ENCODE measurements at regions not wholly inside any gene's neighbourhood (a gene's known extent, or its start where the extent isn't known, plus 50 kb on each side); places are given as distances from the start of the nearest gene placed in this dataset.

- no peak overlapping the region for H3K9ac ChIP-seq
- no peak for TF ChIP-seq CTCF (IDR thresholded peaks at IDR 0.05)
- no peak overlapping the region for H3K27ac ChIP-seq
- no peaks in the 10 kb centered on the region for H3K27me3 ChIP-seq (ENCODE audit: control insufficient read depth, insufficient read depth, low read length)
- no peaks in the 10 kb centered on the region for H3K9me3 ChIP-seq (ENCODE audit: control insufficient read depth, low read length)
- H3K36me3 ChIP-seq (ENCODE audit: control insufficient read depth, insufficient read depth, low read length) = no peaks in the 10 kb centered on the region
- H3K4me2 ChIP-seq (ENCODE audit: low read length) = no peak overlapping the region
- no peaks in the 10 kb centered on the region for H3K79me2 ChIP-seq
- no peak overlapping the region for H2AFZ ChIP-seq
- H3K4me3 ChIP-seq (ENCODE audit: low read depth, low read length) = no peak overlapping the region
- no peaks in the 10 kb centered on the region for H3K4me1 ChIP-seq
These were observed 56.1 kb upstream of the DMRTB1 start for GRCh38 chr1:53402891-53403655.

GRCh38 chr1:53405737-53406136, 53.5 kb upstream of the DMRTB1 start:
- Histone ChIP-seq H3K36me3 (ENCODE audit: control insufficient read depth, insufficient read depth, low read length) (no peaks in the 10 kb centered on the region), H3K9ac (no peak overlapping the region), H3K27ac (no peak overlapping the region), H3K4me1 (no peaks in the 10 kb centered on the region), H3K27me3 (ENCODE audit: control insufficient read depth, insufficient read depth, low read length) (no peaks in the 10 kb centered on the region), H3K4me2 (ENCODE audit: low read length) (no peak overlapping the region), H3K4me3 (ENCODE audit: low read depth, low read length) (no peak overlapping the region), H2AFZ (no peak overlapping the region), H3K79me2 (no peaks in the 10 kb centered on the region), H3K9me3 (ENCODE audit: control insufficient read depth, low read length) (no peaks in the 10 kb centered on the region)
- TF ChIP-seq CTCF (IDR thresholded peaks at IDR 0.05) = no peak

- H2AFZ ChIP-seq = no peak overlapping the region
- H3K4me1 ChIP-seq = no peaks in the 10 kb centered on the region
- no peak overlapping the region for H3K4me2 ChIP-seq (ENCODE audit: low read length)
- H3K27ac ChIP-seq = no peak overlapping the region
- H3K4me3 ChIP-seq (ENCODE audit: low read depth, low read length) = no peak overlapping the region
- no peaks in the 10 kb centered on the region for H3K27me3 ChIP-seq (ENCODE audit: control insufficient read depth, insufficient read depth, low read length)
- H3K36me3 ChIP-seq (ENCODE audit: control insufficient read depth, insufficient read depth, low read length) = no peaks in the 10 kb centered on the region
- no peak overlapping the region for H3K9ac ChIP-seq
- H3K79me2 ChIP-seq = no peaks in the 10 kb centered on the region
- no peaks in the 10 kb centered on the region for H3K9me3 ChIP-seq (ENCODE audit: control insufficient read depth, low read length)
- TF ChIP-seq CTCF (IDR thresholded peaks at IDR 0.05) = no peak
These were observed 52.5 kb upstream of the DMRTB1 start for GRCh38 chr1:53406551-53407235.

GRCh38 chr1:53408013-53408754, 51.0 kb upstream of the DMRTB1 start:
- H3K9me3 ChIP-seq (ENCODE audit: control insufficient read depth, low read length) = no peaks in the 10 kb centered on the region
- H3K27me3 ChIP-seq (ENCODE audit: control insufficient read depth, insufficient read depth, low read length) = no peaks in the 10 kb centered on the region
- H2AFZ ChIP-seq = no peak overlapping the region
- H3K9ac ChIP-seq = no peak overlapping the region
- no peak overlapping the region for H3K4me2 ChIP-seq (ENCODE audit: low read length)
- H3K4me1 ChIP-seq = no peaks in the 10 kb centered on the region
- no peak for TF ChIP-seq CTCF (IDR thresholded peaks at IDR 0.05)
- H3K27ac ChIP-seq = no peak overlapping the region
- H3K36me3 ChIP-seq (ENCODE audit: control insufficient read depth, insufficient read depth, low read length) = no peaks in the 10 kb centered on the region
- no peaks in the 10 kb centered on the region for H3K79me2 ChIP-seq
- H3K4me3 ChIP-seq (ENCODE audit: low read depth, low read length) = no peak overlapping the region

Data from parathyroid adenoma (tissue), 2 donors.